HG03354 (cell line): ENCODE measurements at regions not wholly inside any gene's neighbourhood (a gene's known extent, or its start where the extent isn't known, plus 50 kb on each side); places are given as distances from the start of the nearest gene placed in this dataset.

Source experiments
- ATAC-seq: cut with Tn5 transposase; IDR thresholded peaks from one replicate; pipeline ENCODE4 v1.9.1; 2021; ENCODE audit warnings: mild to moderate bottlenecking; ENCODE audit not compliant: unreplicated experiment, poor library complexity, severe bottlenecking

- no peak for ATAC-seq
Measured at GRCh38 chr2:4868466-4868865, 823.7 kb upstream of the SOX11 start.

- ATAC-seq: no peak
Measured at GRCh38 chr2:4869154-4869553, 823.0 kb upstream of the SOX11 start.

- ATAC-seq: no peak
Measured at GRCh38 chr2:4873364-4873763, 818.8 kb upstream of the SOX11 start.

- ATAC-seq: no peak
Measured at GRCh38 chr2:4873876-4874593, 818.1 kb upstream of the SOX11 start.

GRCh38 chr2:4882421-4882820 lies 809.8 kb upstream of the SOX11 start:
- ATAC-seq: no peak

- ATAC-seq: no peak
Measured at GRCh38 chr2:4882941-4883340, 809.2 kb upstream of the SOX11 start.

- no peak for ATAC-seq
Measured at GRCh38 chr2:4883375-4883774, 808.8 kb upstream of the SOX11 start.

GRCh38 chr2:4884117-4884571 lies 808.0 kb upstream of the SOX11 start:
- ATAC-seq: no peak

GRCh38 chr2:4891394-4891793 lies 800.8 kb upstream of the SOX11 start:
- ATAC-seq: no peak

- ATAC-seq: no peak
Measured at GRCh38 chr2:4895371-4895770, 796.8 kb upstream of the SOX11 start.

GRCh38 chr2:4898706-4899105 lies 793.5 kb upstream of the SOX11 start:
- ATAC-seq: no peak

GRCh38 chr2:4900242-4900641 lies 791.9 kb upstream of the SOX11 start:
- ATAC-seq: no peak

GRCh38 chr2:4900861-4901770 lies 791.1 kb upstream of the SOX11 start:
- no peak for ATAC-seq

- no peak for ATAC-seq
Measured at GRCh38 chr2:4903656-4904348, 788.4 kb upstream of the SOX11 start.

- no peak for ATAC-seq
Measured at GRCh38 chr2:4908461-4908860, 783.7 kb upstream of the SOX11 start.

GRCh38 chr2:4909346-4910009 lies 782.7 kb upstream of the SOX11 start:
- no peak for ATAC-seq

GRCh38 chr2:4914036-4914435 lies 778.1 kb upstream of the SOX11 start:
- ATAC-seq: no peak

GRCh38 chr2:4914551-4914950 lies 777.6 kb upstream of the SOX11 start:
- no peak for ATAC-seq

- ATAC-seq: no peak
Measured at GRCh38 chr2:4915357-4915756, 776.8 kb upstream of the SOX11 start.

- no peak for ATAC-seq
Measured at GRCh38 chr2:4916094-4916493, 776.1 kb upstream of the SOX11 start.
